Common myeloid progenitor, CD34-positive (primary cell): ENCODE measurements at regions not wholly inside any gene's neighbourhood (a gene's known extent, or its start where the extent isn't known, plus 50 kb on each side); places are given as distances from the start of the nearest gene placed in this dataset.

Source experiments
- CTCF ChIA-PET: fragments of 350-600 bp; sonication (Branson Sonifier 250); formaldehyde crosslinking; loops from one replicate; lab custom pipeline; 2021; ENCODE audit warnings: antibody characterized with exemption; lab: Charles Lee
- POLR2A ChIA-PET: fragments of 350-600 bp; sonication (Branson Sonifier 250); formaldehyde crosslinking; loops from one replicate; lab custom pipeline; 2021; ENCODE audit warnings: antibody characterized with exemption; lab: Charles Lee
- DNase-seq, 3 donors: peaks; one replicate each; pipeline versions ENCODE4 v3.0.0 to v3.0.0-alpha.2; 2013
- H3K27ac ChIP-seq, 2 experiments: 1 replicate in 1 of 2; 2 replicates in 1 of 2; pipeline ENCODE4 v1.7.0; 2013; ENCODE audit warnings: inconsistent platforms in 2 of 2, low read length in 2 of 2, mild to moderate bottlenecking in 2 of 2, low read depth in 1 of 2, moderate library complexity in 1 of 2; ENCODE audit not compliant: severe bottlenecking in 2 of 2, insufficient read depth in 1 of 2, poor library complexity in 1 of 2
- H3K27me3 ChIP-seq, 5 experiments: replicated peaks in 2 of 5; 1 replicate in 3 of 5; 2 replicates in 2 of 5; pipeline versions ENCODE4 v1.6.1 to v1.7.0; 2013; ENCODE audit warnings: low read length in 4 of 5, mild to moderate bottlenecking in 2 of 5, moderate library complexity in 2 of 5, inconsistent platforms in 1 of 5; ENCODE audit not compliant: insufficient read depth in 5 of 5, control insufficient read depth in 4 of 5
- H3K36me3 ChIP-seq, 4 experiments: 1 replicate in 2 of 4; 2 replicates in 2 of 4; pipeline versions ENCODE4 v1.6.1 to v1.7.0; 2013; ENCODE audit warnings: low read length in 3 of 4, control low read depth in 1 of 4, mild to moderate bottlenecking in 1 of 4; ENCODE audit not compliant: control insufficient read depth in 4 of 4, insufficient read depth in 4 of 4
- H3K4me1 ChIP-seq, 4 experiments: 1 replicate in 3 of 4; 2 replicates in 1 of 4; pipeline versions ENCODE4 v1.6.1 to v1.7.1; 2013; ENCODE audit warnings: low read length in 3 of 4, mild to moderate bottlenecking in 3 of 4, control low read depth in 1 of 4, inconsistent platforms in 1 of 4, moderate library complexity in 1 of 4; ENCODE audit not compliant: control insufficient read depth in 4 of 4, insufficient read depth in 4 of 4; ENCODE audit errors: control extremely low read depth in 1 of 4
- H3K4me3 ChIP-seq, 7 experiments: 1 replicate in 4 of 7; 2 replicates in 3 of 7; pipeline versions ENCODE4 v1.5.1 to v1.7.0; 2013; ENCODE audit warnings: mild to moderate bottlenecking in 7 of 7, low read length in 6 of 7, moderate library complexity in 6 of 7, inconsistent platforms in 2 of 7, low read depth in 2 of 7, control low read depth in 1 of 7; ENCODE audit not compliant: insufficient read depth in 4 of 7, control insufficient read depth in 1 of 7; ENCODE audit errors: extremely low read depth in 1 of 7
- H3K9me3 ChIP-seq, 5 experiments: 1 replicate in 4 of 5; 2 replicates in 1 of 5; pipeline versions ENCODE4 v1.6.1 to v1.7.1; 2013; ENCODE audit warnings: low read length in 4 of 5, mild to moderate bottlenecking in 2 of 5, inconsistent platforms in 1 of 5, low read depth in 1 of 5, moderate library complexity in 1 of 5; ENCODE audit not compliant: control insufficient read depth in 4 of 5, insufficient read depth in 2 of 5; ENCODE audit errors: control extremely low read depth in 1 of 5
- WGBS: methylation state at CpG from one replicate; pipeline ENCODE4 v1.1.5; 2013; ENCODE audit not compliant: insufficient coverage; 5-methylcytosine and 5-hydroxymethylcytosine counted together

GRCh38 chr5:96257904-96258303 is 175.1 kb downstream of the PCSK1 start:
- ChIA-PET CTCF (no interaction called here), POLR2A (no interaction called here)
- H3K27ac ChIP-seq = no peak overlapping the region
- no peaks in the 10 kb centered on the region for H3K36me3 ChIP-seq
- DNase-seq = peak in 2 of 3 donors; percentile 58 to 74
- 88% methylated on average over 1 of the region's 2 CpGs for WGBS
- no peaks in the 10 kb centered on the region for H3K27me3 ChIP-seq
- no peak overlapping the region for H3K4me3 ChIP-seq
- H3K4me1 ChIP-seq = peaks cover 0 to 17% (median 6%) of the 10 kb centered on the region in 4 experiments
- no peaks in the 10 kb centered on the region for H3K9me3 ChIP-seq

GRCh38 chr5:96256795-96257470 is 176.1 kb downstream of the PCSK1 start:
- ChIA-PET CTCF (no interaction called here), POLR2A (no interaction called here)
- Histone ChIP-seq H3K4me1 (peaks cover 0 to 17% (median 6%) of the 10 kb centered on the region in 4 experiments), H3K4me3 (no peak overlapping the region), H3K9me3 (no peaks in the 10 kb centered on the region), H3K36me3 (no peaks in the 10 kb centered on the region), H3K27me3 (no peaks in the 10 kb centered on the region), H3K27ac (no peak overlapping the region)
- DNase-seq = peak in 2 of 3 donors; percentile 9 to 22
- WGBS = 95% methylated on average over 3 of the region's 5 CpGs

- Histone ChIP-seq H3K4me3 (no peak overlapping the region), H3K9me3 (peaks cover 0 to 3% (median 0%) of the 10 kb centered on the region in 5 experiments), H3K27ac (no peak overlapping the region), H3K4me1 (peaks cover 0 to 17% (median 6%) of the 10 kb centered on the region in 4 experiments), H3K27me3 (no peaks in the 10 kb centered on the region), H3K36me3 (no peaks in the 10 kb centered on the region)
- ChIA-PET POLR2A (no interaction called here), CTCF (no interaction called here)
- no peak for DNase-seq
- 60% methylated on average over 1 of the region's 5 CpGs for WGBS
Measured at GRCh38 chr5:96254980-96255691, 177.9 kb downstream of the PCSK1 start.

- Histone ChIP-seq H3K27me3 (no peaks in the 10 kb centered on the region), H3K27ac (no peak overlapping the region), H3K4me1 (no peaks in the 10 kb centered on the region), H3K9me3 (peaks cover 0 to 3% (median 0%) of the 10 kb centered on the region in 5 experiments), H3K36me3 (no peaks in the 10 kb centered on the region), H3K4me3 (no peak overlapping the region)
- no peak for DNase-seq
- WGBS = no CpG with 5 or more reads among the region's 2 CpGs
- POLR2A ChIA-PET = no interaction called here
- CTCF ChIA-PET = no interaction called here
Measured at GRCh38 chr5:96253140-96253539, 179.9 kb downstream of the PCSK1 start.

GRCh38 chr5:96252596-96252995 is 180.5 kb downstream of the PCSK1 start:
- ChIA-PET CTCF (interaction anchor here (1.3 kb wide), 1 partner anchor 8 kb away, joined by 3 read pairs; no protein-coding TSS in a partner anchor), POLR2A (no interaction called here)
- Histone ChIP-seq H3K9me3 (peaks cover 0 to 3% (median 0%) of the 10 kb centered on the region in 5 experiments), H3K4me3 (no peak overlapping the region), H3K36me3 (no peaks in the 10 kb centered on the region), H3K27ac (no peak overlapping the region), H3K27me3 (no peaks in the 10 kb centered on the region), H3K4me1 (no peaks in the 10 kb centered on the region)
- DNase-seq = no peak
- WGBS = 80% methylated on average over 1 of the region's 4 CpGs

GRCh38 chr5:96250782-96251181 is 182.3 kb downstream of the PCSK1 start:
- no peaks in the 10 kb centered on the region for H3K36me3 ChIP-seq
- H3K4me1 ChIP-seq = no peaks in the 10 kb centered on the region
- POLR2A ChIA-PET = no interaction called here
- H3K27me3 ChIP-seq = no peaks in the 10 kb centered on the region
- CTCF ChIA-PET = no interaction called here
- peaks cover 0 to 3% (median 0%) of the 10 kb centered on the region in 5 experiments for H3K9me3 ChIP-seq
- H3K4me3 ChIP-seq = no peak overlapping the region
- no peak overlapping the region for H3K27ac ChIP-seq
- 89% methylated on average over 1 of the region's 2 CpGs for WGBS
- no peak for DNase-seq

- CTCF ChIA-PET = no interaction called here
- no peak overlapping the region for H3K27ac ChIP-seq
- no peaks in the 10 kb centered on the region for H3K4me1 ChIP-seq
- H3K36me3 ChIP-seq = no peaks in the 10 kb centered on the region
- H3K4me3 ChIP-seq = no peak overlapping the region
- no peaks in the 10 kb centered on the region for H3K27me3 ChIP-seq
- no peak for DNase-seq
- peaks cover 0 to 3% (median 0%) of the 10 kb centered on the region in 5 experiments for H3K9me3 ChIP-seq
- WGBS = 100% methylated on average over 3 of the region's 3 CpGs
- POLR2A ChIA-PET = no interaction called here
Measured at GRCh38 chr5:96248131-96248530, 184.9 kb downstream of the PCSK1 start.
